Spinal cord (tissue), 9 donors: ENCODE measurements at regions not wholly inside any gene's neighbourhood (a gene's known extent, or its start where the extent isn't known, plus 50 kb on each side); places are given as distances from the start of the nearest gene placed in this dataset.

ENCODE experiments used
- DNase-seq, 6 donors: peaks; one replicate each; pipeline versions ENCODE4 v3.0.0 to v3.0.0-alpha.2; 2013 to 2015; ENCODE audit warnings: low spot score in 6 of 6, low read depth in 4 of 6
- H3K27ac ChIP-seq: one replicate; pipeline ENCODE4 v1.5.1; 2013; ENCODE audit warnings: low read depth, low read length, control low read depth
- H3K27me3 ChIP-seq: one replicate; pipeline ENCODE4 v1.6.1; 2013; ENCODE audit warnings: low read length; ENCODE audit not compliant: control insufficient read depth, insufficient read depth
- H3K36me3 ChIP-seq: one replicate; pipeline ENCODE4 v1.6.1; 2013; ENCODE audit warnings: low read length; ENCODE audit not compliant: control insufficient read depth, insufficient read depth
- H3K4me1 ChIP-seq: one replicate; pipeline ENCODE4 v1.6.1; 2013; ENCODE audit warnings: low read length; ENCODE audit not compliant: control insufficient read depth, insufficient read depth
- H3K4me3 ChIP-seq: one replicate; pipeline ENCODE4 v1.5.1; 2013; ENCODE audit warnings: low read depth, low read length, control low read depth
- H3K9me3 ChIP-seq: one replicate; pipeline ENCODE4 v1.6.1; 2013; ENCODE audit warnings: low read length; ENCODE audit not compliant: control insufficient read depth, insufficient read depth
- WGBS: methylation state at CpG from one replicate; pipeline ENCODE4 v1.1.5; 2013; ENCODE audit warnings: missing lambda C conversion rate; ENCODE audit not compliant: insufficient coverage; 5-methylcytosine and 5-hydroxymethylcytosine counted together
- donor health status: healthy.

DNA sequence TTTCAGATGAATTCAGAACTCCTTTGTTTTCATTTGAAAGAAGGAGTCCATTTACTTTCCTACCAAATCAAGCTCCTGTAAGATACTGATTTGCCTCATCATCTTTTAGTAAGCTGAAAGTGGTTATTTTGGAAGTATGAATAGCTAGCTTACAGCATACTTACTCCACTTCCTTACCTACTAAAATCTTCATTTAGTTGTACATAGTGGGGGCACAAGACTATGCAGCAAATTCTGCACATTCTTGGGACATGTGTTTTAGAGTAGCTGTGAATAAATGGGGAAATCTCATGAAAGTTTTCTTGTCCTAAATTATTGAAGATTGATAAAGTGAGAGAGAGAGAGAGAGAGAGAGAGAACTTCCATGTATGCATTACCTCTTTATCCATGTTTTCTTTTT lies 256.3 kb downstream of the OGFRL1 start:
- no peak overlapping the region for H3K4me3 ChIP-seq
- H3K27ac ChIP-seq: no peak overlapping the region
- H3K4me1 ChIP-seq: no peaks in the 10 kb centered on the region
- DNase-seq: no peak
- H3K27me3 ChIP-seq: no peaks in the 10 kb centered on the region
- H3K9me3 ChIP-seq: peaks cover 2% of the 10 kb centered on the region
- H3K36me3 ChIP-seq: no peaks in the 10 kb centered on the region

DNA sequence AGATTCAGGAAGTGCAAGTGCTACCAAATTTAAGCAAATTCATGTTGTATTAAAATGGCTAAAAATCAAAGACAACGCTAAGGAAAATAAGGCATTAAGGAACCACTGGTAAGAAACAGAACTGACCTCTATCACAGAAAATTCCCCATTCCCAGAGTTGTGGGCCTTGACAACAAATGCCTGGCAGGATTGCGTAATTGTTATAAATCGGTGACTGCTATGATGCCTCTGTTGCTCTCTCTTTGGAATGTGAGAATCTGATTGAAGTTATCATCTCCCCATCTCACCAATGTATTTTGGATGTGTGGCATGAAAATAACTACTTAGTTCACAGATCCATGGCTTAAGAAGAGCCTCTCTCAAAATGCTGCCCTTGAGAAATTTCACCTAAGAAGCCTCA lies 257.3 kb downstream of the OGFRL1 start:
- Histone ChIP-seq H3K27ac (no peak overlapping the region), H3K27me3 (no peaks in the 10 kb centered on the region), H3K4me3 (no peak overlapping the region), H3K4me1 (no peaks in the 10 kb centered on the region), H3K36me3 (no peaks in the 10 kb centered on the region), H3K9me3 (peaks cover 2% of the 10 kb centered on the region)
- no CpG with 5 or more reads among the region's 3 CpGs for WGBS
- no peak for DNase-seq

DNA sequence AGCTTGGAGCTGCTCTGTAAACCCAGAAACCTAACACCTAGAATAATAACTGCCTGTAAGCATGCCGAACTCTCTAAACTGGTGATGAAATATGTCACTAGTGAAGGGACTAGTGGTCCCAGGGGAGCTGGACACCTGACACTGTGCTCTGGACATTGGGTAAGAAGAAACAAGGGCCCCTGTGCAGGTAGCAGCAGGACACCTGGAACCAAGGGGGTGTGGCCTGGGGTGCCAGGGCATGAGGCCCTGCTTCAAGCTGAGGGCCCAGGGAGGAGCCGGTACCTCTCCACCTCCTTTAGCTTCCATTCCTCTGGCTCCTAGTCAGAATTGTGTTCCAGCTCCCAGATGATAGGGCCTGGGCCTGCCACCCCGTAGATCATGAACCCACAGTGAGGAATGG lies 263.2 kb downstream of the OGFRL1 start:
- Histone ChIP-seq H3K4me3 (no peak overlapping the region), H3K27ac (no peak overlapping the region), H3K27me3 (no peaks in the 10 kb centered on the region), H3K4me1 (no peaks in the 10 kb centered on the region), H3K36me3 (no peaks in the 10 kb centered on the region), H3K9me3 (peaks cover 11% of the 10 kb centered on the region)
- DNase-seq: no peak
- 100% methylated on average over 2 of the region's 3 CpGs for WGBS

DNA sequence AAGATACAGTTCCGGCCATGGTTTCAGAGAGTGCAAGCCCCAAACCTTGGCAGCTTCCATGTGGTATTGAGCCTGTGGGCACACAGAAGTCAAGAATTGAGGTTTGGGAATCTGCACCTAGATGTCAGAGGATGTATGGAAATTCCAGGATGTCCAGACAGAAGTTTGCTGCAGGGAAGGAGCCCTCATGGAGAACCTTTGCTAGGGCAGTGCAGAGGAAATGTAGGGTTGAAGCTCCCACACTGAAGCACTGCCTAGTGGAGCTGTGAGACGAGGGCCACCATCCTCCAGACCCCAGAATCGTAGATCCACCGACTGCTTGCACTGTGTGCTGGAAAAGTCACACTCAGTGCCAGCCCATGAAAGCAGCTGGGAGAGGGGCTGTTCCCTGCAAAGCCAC lies 267.5 kb downstream of the OGFRL1 start:
- no peak overlapping the region for H3K4me3 ChIP-seq
- H3K36me3 ChIP-seq: no peaks in the 10 kb centered on the region
- H3K27ac ChIP-seq: no peak overlapping the region
- H3K4me1 ChIP-seq: no peaks in the 10 kb centered on the region
- H3K9me3 ChIP-seq: peaks cover 12% of the 10 kb centered on the region
- 87% methylated on average over 4 of the region's 4 CpGs for WGBS
- no peaks in the 10 kb centered on the region for H3K27me3 ChIP-seq
- no peak for DNase-seq

DNA sequence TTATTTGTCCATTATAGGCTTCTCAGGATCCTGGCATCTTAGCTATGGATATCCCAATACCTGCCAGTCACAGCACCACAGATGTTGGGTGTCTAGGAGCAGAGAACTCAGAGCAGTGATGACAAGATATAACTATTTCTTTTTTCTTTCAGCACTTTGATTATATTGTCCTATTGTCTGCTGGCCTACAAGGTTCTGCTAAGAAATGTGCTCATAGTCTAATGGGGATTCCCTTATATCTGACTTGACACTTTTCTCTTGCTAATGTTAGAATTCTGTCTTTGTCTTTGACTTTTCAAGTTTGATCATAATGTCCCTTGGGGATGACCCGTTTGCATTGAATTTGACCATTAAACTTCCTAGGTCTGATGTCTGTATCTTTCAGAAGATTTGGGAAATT lies 270.4 kb downstream of the OGFRL1 start:
- Histone ChIP-seq H3K4me3 (no peak overlapping the region), H3K27ac (no peak overlapping the region), H3K36me3 (no peaks in the 10 kb centered on the region), H3K4me1 (no peaks in the 10 kb centered on the region), H3K27me3 (no peaks in the 10 kb centered on the region), H3K9me3 (peaks cover 12% of the 10 kb centered on the region)
- DNase-seq: no peak
- WGBS: no CpG with 5 or more reads among the region's 1 CpG

DNA sequence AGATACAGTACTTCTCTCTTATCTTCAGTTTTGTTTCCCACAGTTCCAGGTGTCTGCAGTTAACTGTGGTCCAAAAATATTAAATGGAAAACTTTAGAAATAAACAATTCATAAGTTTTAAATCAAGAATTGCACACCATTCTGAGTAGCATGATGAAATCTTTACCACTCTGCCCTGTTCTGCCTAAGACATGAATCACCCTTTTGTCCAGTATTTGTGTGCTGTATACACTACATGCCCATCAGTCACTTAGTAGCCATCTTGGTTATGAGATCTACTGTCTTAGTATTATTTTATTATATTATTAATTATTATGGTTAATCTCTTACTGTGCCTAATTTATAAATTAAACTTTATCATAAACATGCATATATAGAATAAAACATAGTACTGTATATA lies 279.0 kb downstream of the OGFRL1 start:
- Histone ChIP-seq H3K27ac (no peak overlapping the region), H3K9me3 (peaks cover 5% of the 10 kb centered on the region), H3K27me3 (no peaks in the 10 kb centered on the region), H3K4me1 (no peaks in the 10 kb centered on the region), H3K36me3 (no peaks in the 10 kb centered on the region), H3K4me3 (no peak overlapping the region)
- DNase-seq: no peak

DNA sequence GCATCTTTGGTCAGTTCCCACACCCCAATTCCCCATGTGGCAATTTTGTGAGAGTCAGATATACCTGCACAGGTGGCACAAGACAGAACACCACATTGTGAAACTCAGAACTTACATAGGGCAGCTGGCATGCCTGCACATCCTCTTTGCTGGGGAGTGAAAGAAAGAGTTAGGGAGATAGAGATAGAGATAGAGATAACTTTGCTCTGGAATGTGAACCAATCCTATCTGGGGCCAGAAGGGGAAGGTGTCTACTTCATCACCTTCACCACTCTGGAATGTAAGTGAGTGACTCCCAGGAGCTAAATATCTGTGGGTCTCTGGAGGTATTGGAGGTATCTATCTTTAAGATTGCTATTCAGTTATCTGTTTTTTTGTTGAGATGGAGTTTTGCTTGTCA lies 289.2 kb downstream of the OGFRL1 start:
- H3K9me3 ChIP-seq: no peaks in the 10 kb centered on the region

DNA sequence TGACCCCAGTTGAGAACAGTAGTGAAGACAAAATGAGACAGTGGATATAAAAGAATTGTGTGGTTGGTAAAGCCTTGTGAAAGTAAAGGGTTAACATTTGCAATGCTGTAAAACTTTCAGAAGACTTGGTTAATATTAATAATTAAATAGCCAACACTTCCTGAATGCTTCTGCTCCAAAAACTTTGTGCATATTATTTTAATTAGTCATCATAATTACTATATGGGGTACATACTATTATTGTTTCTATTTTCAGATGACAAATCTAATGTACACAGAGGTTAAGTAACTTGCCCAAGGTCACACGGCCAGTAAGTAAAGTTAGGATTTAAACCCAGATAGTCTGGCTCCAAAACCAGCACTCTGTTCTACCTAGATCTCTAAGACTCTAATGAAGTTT lies 291.3 kb downstream of the OGFRL1 start:
- no peaks in the 10 kb centered on the region for H3K9me3 ChIP-seq
- WGBS: no CpG with 5 or more reads among the region's 1 CpG
- H3K4me3 ChIP-seq: no peak overlapping the region
- H3K27me3 ChIP-seq: no peaks in the 10 kb centered on the region
- no peaks in the 10 kb centered on the region for H3K36me3 ChIP-seq
- H3K27ac ChIP-seq: no peak overlapping the region
- no peak for DNase-seq
- H3K4me1 ChIP-seq: no peaks in the 10 kb centered on the region

More for the DNA sequence above, 289.2 kb downstream of the OGFRL1 start:
- no peaks in the 10 kb centered on the region for H3K36me3 ChIP-seq
- no peak overlapping the region for H3K27ac ChIP-seq
- no peak overlapping the region for H3K4me3 ChIP-seq
- DNase-seq: no peak
- no peaks in the 10 kb centered on the region for H3K27me3 ChIP-seq
- no peaks in the 10 kb centered on the region for H3K4me1 ChIP-seq

DNA sequence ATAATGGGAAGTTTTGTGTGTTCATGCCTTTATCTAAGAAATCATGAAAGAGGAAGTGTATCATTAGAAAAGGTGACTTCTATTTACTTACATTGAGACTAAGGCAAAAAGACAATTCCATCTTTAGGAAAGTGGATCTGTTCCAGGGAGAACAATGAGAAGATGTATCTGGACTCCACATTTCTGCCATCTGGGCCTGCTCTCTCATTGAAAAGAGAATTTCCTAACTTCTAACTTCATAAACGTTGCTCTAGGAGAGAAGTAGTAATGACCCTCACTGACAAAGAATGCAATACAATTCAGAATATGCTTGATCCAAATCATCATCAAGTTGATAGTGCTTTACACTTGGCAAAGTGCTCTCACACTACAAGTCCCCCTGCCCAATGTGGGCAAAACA lies 294.2 kb downstream of the OGFRL1 start:
- Histone ChIP-seq H3K27me3 (no peaks in the 10 kb centered on the region), H3K9me3 (no peaks in the 10 kb centered on the region)

DNA sequence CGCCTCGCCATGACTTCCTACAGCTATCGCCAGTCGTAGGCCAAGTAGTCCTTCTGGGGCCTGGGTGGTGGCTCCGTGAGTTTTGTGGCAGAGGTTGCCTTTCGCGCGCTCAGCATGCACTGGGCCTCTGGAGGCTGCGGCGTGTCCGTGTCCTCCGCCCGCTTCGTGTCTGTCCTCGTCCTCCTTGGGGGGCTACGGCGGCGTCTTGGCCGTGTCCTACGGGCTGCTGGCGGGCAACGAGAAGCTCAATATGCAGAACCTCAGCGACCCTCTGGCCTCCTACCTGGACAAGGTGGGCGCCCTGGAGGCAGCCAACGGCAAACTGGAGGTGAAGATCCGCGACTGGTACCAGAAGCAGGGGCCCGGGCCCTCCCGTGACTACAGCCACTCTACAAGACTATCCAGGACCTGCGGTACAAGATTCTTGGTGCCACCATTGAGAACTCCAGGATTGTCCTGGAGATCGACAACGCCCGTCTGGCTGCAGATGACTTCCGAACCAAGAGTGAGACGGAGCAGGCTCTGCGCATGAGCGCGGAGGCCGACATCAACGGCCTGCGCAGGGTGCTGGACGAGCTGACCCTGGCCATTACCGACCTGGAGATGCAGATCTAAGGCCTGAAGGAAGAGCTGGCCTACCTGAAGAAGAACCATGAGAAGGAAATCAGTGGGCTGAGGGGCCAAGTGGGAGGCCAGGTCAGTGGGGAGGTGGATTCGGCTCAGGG lies 296.3 kb downstream of the OGFRL1 start:
- H3K4me1 ChIP-seq: peaks cover 6% of the 10 kb centered on the region
- no peaks in the 10 kb centered on the region for H3K36me3 ChIP-seq
- no peak for DNase-seq
- H3K27me3 ChIP-seq: peaks cover 3% of the 10 kb centered on the region
- no peaks in the 10 kb centered on the region for H3K9me3 ChIP-seq
- 98% methylated on average over 44 of the region's 44 CpGs for WGBS
- no peak overlapping the region for H3K27ac ChIP-seq
- no peak overlapping the region for H3K4me3 ChIP-seq

More for the DNA sequence above, 294.2 kb downstream of the OGFRL1 start:
- WGBS: 83% methylated on average over 1 of the region's 1 CpG
- no peaks in the 10 kb centered on the region for H3K36me3 ChIP-seq
- no peak overlapping the region for H3K4me3 ChIP-seq
- H3K4me1 ChIP-seq: no peaks in the 10 kb centered on the region
- H3K27ac ChIP-seq: no peak overlapping the region
- DNase-seq: no peak
